PC-3 (cell line): ENCODE measurements at regions not wholly inside any gene's neighbourhood (a gene's known extent, or its start where the extent isn't known, plus 50 kb on each side); places are given as distances from the start of the nearest gene placed in this dataset.

Source experiments
- ATAC-seq: fragments of 200-7000 bp; cut with Tn5 transposase; 2 replicates; pipeline ENCODE4 v1.9.1; 2020; ENCODE audit warnings: mild to moderate bottlenecking, moderate library complexity
- BruUV-seq: library from RNA; stranded (reverse); fragments of 400-500 nt; replicated peaks from 2 replicates; lab custom pipeline; 2021; lab: Mats Ljungman, UMichigan
- CTCF ChIA-PET: fragments of 300-600 bp; sonication (Branson Sonifier 250); formaldehyde crosslinking; loops from one replicate; lab custom pipeline; 2022; ENCODE audit warnings: antibody characterized with exemption; lab: Charles Lee
- POLR2A ChIA-PET: fragments of 300-600 bp; sonication (Branson Sonifier 250); formaldehyde crosslinking; loops from one replicate; lab custom pipeline; 2022; ENCODE audit warnings: antibody characterized with exemption; ENCODE audit not compliant: unreplicated experiment; lab: Charles Lee
- DNase-seq: peaks from one replicate; pipeline ENCODE4 v3.0.0-alpha.2; 2015
- H2AFZ ChIP-seq: fragments of 300-600 bp; sonication (generic); 2 replicates; pipeline ENCODE4 v1.6.0; 2016; ENCODE audit warnings: antibody characterized with exemption, low read length
- H3F3A ChIP-seq: fragments of 300-600 bp; sonication (generic); one replicate; pipeline ENCODE4 v1.6.0; 2017; ENCODE audit warnings: antibody characterized with exemption, low read length, control low read depth, mild to moderate bottlenecking; ENCODE audit not compliant: unreplicated experiment
- H3K27ac ChIP-seq: fragments of 300-600 bp; sonication (generic); 2 replicates; pipeline ENCODE4 v1.5.1; 2016; ENCODE audit warnings: mild to moderate bottlenecking, low read length
- H3K27me3 ChIP-seq: fragments of 300-600 bp; sonication (generic); 2 replicates; pipeline ENCODE4 v1.6.1; 2016; ENCODE audit warnings: low read length, mixed read lengths
- H3K36me3 ChIP-seq: fragments of 300-600 bp; sonication (generic); 2 replicates; pipeline ENCODE4 v1.6.1; 2016; ENCODE audit warnings: low read depth, mixed run types, low read length, mixed read lengths
- H3K4me1 ChIP-seq: fragments of 300-600 bp; sonication (generic); 2 replicates; pipeline ENCODE4 v1.5.1; 2016; ENCODE audit warnings: low read length; ENCODE audit not compliant: insufficient read depth
- H3K4me2 ChIP-seq: fragments of 300-600 bp; sonication (generic); 2 replicates; pipeline ENCODE4 v1.6.0; 2016; ENCODE audit warnings: low read length
- H3K4me3 ChIP-seq: fragments of 300-600 bp; sonication (generic); 2 replicates; pipeline ENCODE4 v1.5.1; 2016; ENCODE audit warnings: mild to moderate bottlenecking, low read length, mixed read lengths
- H3K79me2 ChIP-seq: fragments of 300-600 bp; sonication (generic); 2 replicates; pipeline ENCODE4 v1.6.1; 2017; ENCODE audit warnings: low read length, mixed read lengths
- H3K9ac ChIP-seq: fragments of 300-600 bp; sonication (generic); 2 replicates; pipeline ENCODE4 v1.6.0; 2016; ENCODE audit warnings: mild to moderate bottlenecking, low read length
- H3K9me2 ChIP-seq: fragments of 300-600 bp; sonication (generic); replicated peaks from 2 replicates; pipeline ENCODE4 v1.6.1; 2016; ENCODE audit warnings: mixed run types, low read length, mixed read lengths
- H3K9me3 ChIP-seq: fragments of 300-600 bp; sonication (generic); 2 replicates; pipeline ENCODE4 v1.6.1; 2016; ENCODE audit warnings: low read length, mixed read lengths
- H4K20me1 ChIP-seq: fragments of 300-600 bp; sonication (generic); 2 replicates; pipeline ENCODE4 v1.6.1; 2016; ENCODE audit warnings: low read length, mixed read lengths
- EZH2 ChIP-seq: fragments of 300-600 bp; sonication (generic); IDR thresholded peaks from one replicate; pipeline ENCODE4 v1.6.1; 2017; ENCODE audit warnings: antibody characterized with exemption, mild to moderate bottlenecking, low read length; ENCODE audit not compliant: unreplicated experiment
- EZH2phosphoT487 ChIP-seq: fragments of 300-600 bp; sonication (generic); IDR thresholded peaks from 2 replicates; pipeline ENCODE4 v1.6.1; 2018; ENCODE audit warnings: mild to moderate bottlenecking, antibody characterized with exemption, low read length, borderline replicate concordance
- intact Hi-C: fragments of 100-400 bp; cut with micrococcal nuclease; formaldehyde crosslinking; loops from 2 replicates; pipeline ENCODE4 v1.9.0; 2023
- TF ChIP-seq, protein P1 (sequence below): fragments of 300-600 bp; sonication (generic); conservative IDR thresholded peaks from 2 replicates; pipeline ENCODE4 v1.5.1; 2017; ENCODE audit warnings: antibody characterized with exemption, low read depth, mild to moderate bottlenecking, low read length

DNA sequence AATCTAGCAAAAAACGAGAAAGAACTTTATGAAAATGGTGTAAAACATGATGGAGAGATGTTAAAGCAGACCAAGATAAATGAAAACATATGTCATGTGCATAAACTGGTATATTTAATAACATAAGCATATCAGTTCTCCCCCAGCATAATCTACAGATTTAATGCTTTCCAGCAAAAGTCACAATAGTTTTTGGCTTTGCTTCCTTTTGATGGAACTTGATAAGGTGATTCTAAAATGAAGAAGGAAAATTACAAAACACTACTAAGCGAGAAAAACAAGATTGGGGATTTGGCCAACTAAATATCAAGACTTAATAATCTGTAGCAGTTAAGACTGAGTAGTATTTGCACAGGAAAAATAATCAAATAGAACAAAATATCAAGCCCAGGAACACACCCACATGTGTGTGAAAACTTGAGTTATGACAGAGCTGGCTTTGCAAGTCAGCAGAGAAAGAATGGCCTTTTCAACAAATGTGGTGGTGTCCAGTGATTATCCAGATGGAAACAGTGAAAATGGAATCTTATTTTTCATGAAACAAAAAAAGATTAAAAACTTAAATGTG, 83.7 kb upstream of the L3MBTL4 start:
- no peaks in the 10 kb centered on the region for H3K79me2 ChIP-seq
- CTCF ChIA-PET: no interaction called here
- H3K9me2 ChIP-seq: no peaks in the 10 kb centered on the region
- POLR2A ChIA-PET: no interaction called here
- no peaks in the 10 kb centered on the region for H3K36me3 ChIP-seq
- H3K9me3 ChIP-seq: no peaks in the 10 kb centered on the region
- DNase-seq (no peak), ATAC-seq (no peak)
- H3F3A ChIP-seq: no peaks in the 10 kb centered on the region
- intact Hi-C loops: no loop called here
- BruUV-seq: no TSS peak
- no peaks in the 10 kb centered on the region for H3K4me1 ChIP-seq
- no peak overlapping the region for H3K4me2 ChIP-seq
- no peak overlapping the region for H3K9ac ChIP-seq
- no peak overlapping the region for H3K27ac ChIP-seq
- no peak overlapping the region for H2AFZ ChIP-seq
- 0 out of 2 replicates have a peak, but pooled peaks cover 8% of the 10 kb centered on the region for H3K27me3 ChIP-seq
- TF ChIP-seq EZH2 (no peak), EZH2phosphoT487 (no peak)
- TF ChIP-seq, protein P1, sequence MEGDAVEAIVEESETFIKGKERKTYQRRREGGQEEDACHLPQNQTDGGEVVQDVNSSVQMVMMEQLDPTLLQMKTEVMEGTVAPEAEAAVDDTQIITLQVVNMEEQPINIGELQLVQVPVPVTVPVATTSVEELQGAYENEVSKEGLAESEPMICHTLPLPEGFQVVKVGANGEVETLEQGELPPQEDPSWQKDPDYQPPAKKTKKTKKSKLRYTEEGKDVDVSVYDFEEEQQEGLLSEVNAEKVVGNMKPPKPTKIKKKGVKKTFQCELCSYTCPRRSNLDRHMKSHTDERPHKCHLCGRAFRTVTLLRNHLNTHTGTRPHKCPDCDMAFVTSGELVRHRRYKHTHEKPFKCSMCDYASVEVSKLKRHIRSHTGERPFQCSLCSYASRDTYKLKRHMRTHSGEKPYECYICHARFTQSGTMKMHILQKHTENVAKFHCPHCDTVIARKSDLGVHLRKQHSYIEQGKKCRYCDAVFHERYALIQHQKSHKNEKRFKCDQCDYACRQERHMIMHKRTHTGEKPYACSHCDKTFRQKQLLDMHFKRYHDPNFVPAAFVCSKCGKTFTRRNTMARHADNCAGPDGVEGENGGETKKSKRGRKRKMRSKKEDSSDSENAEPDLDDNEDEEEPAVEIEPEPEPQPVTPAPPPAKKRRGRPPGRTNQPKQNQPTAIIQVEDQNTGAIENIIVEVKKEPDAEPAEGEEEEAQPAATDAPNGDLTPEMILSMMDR: no peak
- no peak overlapping the region for H3K4me3 ChIP-seq
- no peaks in the 10 kb centered on the region for H4K20me1 ChIP-seq

DNA sequence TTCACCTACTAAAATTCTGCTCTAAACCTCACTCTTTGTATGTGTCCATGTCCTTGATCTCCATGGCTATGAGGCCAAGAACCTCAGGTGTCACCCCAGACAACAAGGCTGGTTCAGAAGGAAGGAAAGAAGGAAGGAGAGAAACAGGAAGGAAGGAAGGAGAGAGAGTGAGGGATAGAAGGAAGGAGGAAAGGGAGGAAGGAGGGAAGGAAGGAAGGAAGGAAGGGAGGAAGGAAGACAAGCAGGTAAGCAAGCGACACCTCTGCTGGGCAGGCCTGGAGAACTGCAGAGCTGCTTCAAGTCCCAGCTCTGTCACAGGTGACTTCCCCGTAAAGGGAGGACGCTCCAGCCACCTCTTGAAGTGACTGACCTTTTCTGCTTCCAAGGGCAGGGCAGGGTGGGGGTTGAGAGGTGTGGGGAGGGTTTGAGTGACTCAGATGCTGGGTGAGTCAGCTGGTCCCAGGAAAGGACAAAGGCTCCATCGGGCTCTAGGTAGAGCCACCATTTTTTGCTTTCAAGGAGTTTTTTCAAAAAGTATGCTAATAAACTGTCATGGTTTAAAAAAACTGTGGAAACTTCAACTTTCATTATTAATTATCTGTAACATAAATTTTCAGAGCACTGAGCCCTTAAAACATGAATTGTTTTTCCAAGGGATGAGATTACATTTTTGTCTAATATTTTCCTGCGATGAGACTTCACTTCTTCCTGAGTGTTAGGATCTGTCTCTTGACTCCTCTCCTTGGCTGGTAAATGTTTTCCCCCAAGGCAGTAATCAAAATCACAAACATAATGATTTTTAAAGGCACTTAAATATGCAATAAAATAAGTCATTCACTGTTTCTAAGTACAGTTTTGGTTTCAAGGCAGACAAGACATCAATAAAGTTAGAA, 90.1 kb upstream of the L3MBTL4 start:
- ChIA-PET POLR2A (interaction anchor here (0.6 kb wide), 1 partner anchor 414 kb away, joined by 3 read pairs; no protein-coding TSS in a partner anchor), CTCF (interaction anchor here (0.6 kb wide), 1 partner anchor 625 kb away, joined by 6 read pairs; no protein-coding TSS in a partner anchor)
- no peak overlapping the region for H3K9ac ChIP-seq
- no peaks in the 10 kb centered on the region for H3F3A ChIP-seq
- no peak overlapping the region for H3K27ac ChIP-seq
- peaks cover 8% of the 10 kb centered on the region for H3K4me1 ChIP-seq
- H3K9me3 ChIP-seq: no peaks in the 10 kb centered on the region
- intact Hi-C loops: no loop called here
- 0 out of 2 replicates have a peak, but pooled peaks cover 8% of the 10 kb centered on the region for H3K27me3 ChIP-seq
- no peak for TF ChIP-seq EZH2
- TF ChIP-seq, protein P1: no peak
- no peak for TF ChIP-seq EZH2phosphoT487
- no TSS peak for BruUV-seq
- ATAC-seq (no peak), DNase-seq (no peak)
- H3K79me2 ChIP-seq: no peaks in the 10 kb centered on the region
- no peaks in the 10 kb centered on the region for H3K36me3 ChIP-seq
- H4K20me1 ChIP-seq: no peaks in the 10 kb centered on the region
- H3K9me2 ChIP-seq: no peaks in the 10 kb centered on the region
- H2AFZ ChIP-seq: no peak overlapping the region
- no peak overlapping the region for H3K4me2 ChIP-seq
- no peak overlapping the region for H3K4me3 ChIP-seq
